HL-60 (cell line): ENCODE measurements at regions not wholly inside any gene's neighbourhood (a gene's known extent, or its start where the extent isn't known, plus 50 kb on each side); places are given as distances from the start of the nearest gene placed in this dataset.

Experiments used
- DNase-seq, 2 experiments: peaks; one replicate each; pipeline ENCODE4 v3.0.0-alpha.2; 2010 to 2020; ENCODE audit warnings: low read depth in 1 of 2, low spot score in 1 of 2
- H3K27ac ChIP-seq: fragments of 250-450 bp; sonication (Bioruptor Pico); replicated peaks from 2 replicates; pipeline ENCODE4 v1.5.1; 2020; ENCODE audit warnings: mild to moderate bottlenecking, moderate library complexity
- H3K27me3 ChIP-seq: fragments of 250-450 bp; sonication (Bioruptor Pico); 2 replicates; pipeline ENCODE4 v1.5.1; 2021; ENCODE audit warnings: mild to moderate bottlenecking, moderate library complexity; ENCODE audit not compliant: insufficient read depth, poor library complexity, severe bottlenecking
- H3K4me3 ChIP-seq: replicated peaks from 2 replicates; pipeline ENCODE4 v1.5.1; 2011; ENCODE audit warnings: mild to moderate bottlenecking, control low read depth, low read length; ENCODE audit not compliant: insufficient read depth
- CTCF ChIP-seq: IDR thresholded peaks from one replicate; pipeline ENCODE4 v1.5.1; 2011; ENCODE audit warnings: low read length, control low read depth, inconsistent platforms; ENCODE audit not compliant: insufficient read depth
- GABPA ChIP-seq: IDR thresholded peaks from 2 replicates; pipeline ENCODE4 v1.6.1; 2012; ENCODE audit warnings: low read depth
- POLR2AphosphoS5 ChIP-seq: IDR thresholded peaks from 2 replicates; pipeline ENCODE4 v1.6.1; 2012; ENCODE audit warnings: low read depth
- REST ChIP-seq: IDR thresholded peaks from 2 replicates; pipeline ENCODE4 v1.6.1; 2012; ENCODE audit warnings: low read depth; ENCODE audit not compliant: insufficient replicate concordance
- SPI1 ChIP-seq: IDR thresholded peaks from 2 replicates; pipeline ENCODE4 v1.6.1; 2012; ENCODE audit warnings: low read depth, mild to moderate bottlenecking, borderline replicate concordance

- H3K27me3 ChIP-seq: no peaks in the 10 kb centered on the region
- H3K4me3 ChIP-seq: no peak overlapping the region
- TF ChIP-seq POLR2AphosphoS5 (no peak), REST (no peak), CTCF (no peak), SPI1 (no peak), GABPA (no peak)
- DNase-seq: no peak
- H3K27ac ChIP-seq: no peak overlapping the region
These were observed 60.3 kb upstream of the RGS18 start for GRCh38 chr1:192098001-192098400.

GRCh38 chr1:192099328-192099727 is 58.9 kb upstream of the RGS18 start:
- no peak overlapping the region for H3K4me3 ChIP-seq
- no peaks in the 10 kb centered on the region for H3K27me3 ChIP-seq
- TF ChIP-seq CTCF: no peak
- no peak for TF ChIP-seq POLR2AphosphoS5
- no peak for TF ChIP-seq REST
- TF ChIP-seq GABPA: no peak
- TF ChIP-seq SPI1: no peak

GRCh38 chr1:192100686-192101468 is 57.4 kb upstream of the RGS18 start:
- no peak overlapping the region for H3K27ac ChIP-seq
- no peak for TF ChIP-seq SPI1
- no peak for TF ChIP-seq CTCF
- TF ChIP-seq GABPA: no peak
- TF ChIP-seq POLR2AphosphoS5: no peak
- TF ChIP-seq REST: no peak
- H3K27me3 ChIP-seq: no peaks in the 10 kb centered on the region
- no peak overlapping the region for H3K4me3 ChIP-seq
- no peak for DNase-seq

More at GRCh38 chr1:192099328-192099727, 58.9 kb upstream of the RGS18 start:
- no peak for DNase-seq
- no peak overlapping the region for H3K27ac ChIP-seq
